Stomach smooth muscle (tissue), 2 donors: ENCODE measurements at regions not wholly inside any gene's neighbourhood (a gene's known extent, or its start where the extent isn't known, plus 50 kb on each side); places are given as distances from the start of the nearest gene placed in this dataset.

Experiments used
- H3K27ac ChIP-seq: one replicate; pipeline ENCODE4 v1.7.0; 2013; ENCODE audit warnings: mild to moderate bottlenecking, low read length, inconsistent platforms
- H3K27me3 ChIP-seq, 2 donors: one replicate each; pipeline ENCODE4 v1.7.0; 2013; ENCODE audit warnings: low read length in 2 of 2; ENCODE audit not compliant: insufficient read depth in 2 of 2, control insufficient read depth in 1 of 2
- H3K36me3 ChIP-seq, 2 donors: one replicate each; pipeline ENCODE4 v1.7.0; 2013; ENCODE audit warnings: low read length in 2 of 2; ENCODE audit not compliant: control insufficient read depth in 2 of 2, insufficient read depth in 2 of 2
- H3K4me1 ChIP-seq: one replicate; pipeline ENCODE4 v1.7.0; 2013; ENCODE audit warnings: low read length; ENCODE audit not compliant: control insufficient read depth, insufficient read depth
- H3K4me3 ChIP-seq, 2 donors: one replicate each; pipeline ENCODE4 v1.7.0; 2013; ENCODE audit warnings: low read length in 2 of 2
- H3K9ac ChIP-seq, 2 donors: one replicate each; pipeline ENCODE4 v1.7.0; 2013; ENCODE audit warnings: low read length in 2 of 2, mild to moderate bottlenecking in 1 of 2
- H3K9me3 ChIP-seq, 2 donors: one replicate each; pipeline ENCODE4 v1.7.0; 2013; ENCODE audit warnings: low read length in 2 of 2; ENCODE audit not compliant: control insufficient read depth in 2 of 2
- donor health status: healthy.
- donor health status: Pancreatic carcinoma.

GRCh38 chr4:15226203-15226602, 201.6 kb upstream of the C1QTNF7 start:
- H3K27me3 ChIP-seq: no peaks in the 10 kb centered on the region
- H3K4me1 ChIP-seq: no peaks in the 10 kb centered on the region
- no peak overlapping the region for H3K9ac ChIP-seq
- H3K36me3 ChIP-seq: no peaks in the 10 kb centered on the region
- H3K9me3 ChIP-seq: no peaks in the 10 kb centered on the region
- H3K4me3 ChIP-seq: no peak overlapping the region
- H3K27ac ChIP-seq: no peak overlapping the region

- H3K4me3 ChIP-seq: no peak overlapping the region
- H3K27me3 ChIP-seq: no peaks in the 10 kb centered on the region
- H3K36me3 ChIP-seq: no peaks in the 10 kb centered on the region
- peaks cover 37% of the 10 kb centered on the region for H3K4me1 ChIP-seq
- no peak overlapping the region for H3K9ac ChIP-seq
- H3K9me3 ChIP-seq: no peaks in the 10 kb centered on the region
- no peak overlapping the region for H3K27ac ChIP-seq
Observed at GRCh38 chr4:15231265-15232091, 196.4 kb upstream of the C1QTNF7 start.

- Histone ChIP-seq H3K36me3 (no peaks in the 10 kb centered on the region), H3K27ac (no peak overlapping the region)
Observed at GRCh38 chr4:15232366-15233263, 195.2 kb upstream of the C1QTNF7 start.

GRCh38 chr4:15233264-15233597, 194.6 kb upstream of the C1QTNF7 start:
- no peaks in the 10 kb centered on the region for H3K36me3 ChIP-seq
- peak overlapping the region in 1 of 2 donors; percentile 30 for H3K4me3 ChIP-seq
- H3K27ac ChIP-seq: no peak overlapping the region
- no peak overlapping the region for H3K9ac ChIP-seq
- no peaks in the 10 kb centered on the region for H3K27me3 ChIP-seq
- H3K4me1 ChIP-seq: peaks cover 37% of the 10 kb centered on the region
- no peaks in the 10 kb centered on the region for H3K9me3 ChIP-seq

More at GRCh38 chr4:15232366-15233263, 195.2 kb upstream of the C1QTNF7 start:
- peak overlapping the region in 1 of 2 donors; percentile 30 for H3K4me3 ChIP-seq
- no peaks in the 10 kb centered on the region for H3K27me3 ChIP-seq
- no peaks in the 10 kb centered on the region for H3K9me3 ChIP-seq
- H3K9ac ChIP-seq: no peak overlapping the region
- peaks cover 37% of the 10 kb centered on the region for H3K4me1 ChIP-seq

- no peaks in the 10 kb centered on the region for H3K36me3 ChIP-seq
- no peak overlapping the region for H3K9ac ChIP-seq
- peaks cover 37% of the 10 kb centered on the region for H3K4me1 ChIP-seq
- H3K4me3 ChIP-seq: no peak overlapping the region
- H3K27me3 ChIP-seq: no peaks in the 10 kb centered on the region
- H3K9me3 ChIP-seq: no peaks in the 10 kb centered on the region
- H3K27ac ChIP-seq: no peak overlapping the region
Observed at GRCh38 chr4:15233626-15234025, 194.2 kb upstream of the C1QTNF7 start.

- Histone ChIP-seq H3K27ac (no peak overlapping the region), H3K9me3 (no peaks in the 10 kb centered on the region), H3K4me1 (peaks cover 42% of the 10 kb centered on the region), H3K27me3 (no peaks in the 10 kb centered on the region), H3K4me3 (no peak overlapping the region), H3K36me3 (no peaks in the 10 kb centered on the region), H3K9ac (no peak overlapping the region)
Observed at GRCh38 chr4:15234116-15234855, 193.5 kb upstream of the C1QTNF7 start.

- Histone ChIP-seq H3K27ac (no peak overlapping the region), H3K4me3 (no peak overlapping the region), H3K9me3 (no peaks in the 10 kb centered on the region), H3K36me3 (no peaks in the 10 kb centered on the region), H3K27me3 (no peaks in the 10 kb centered on the region), H3K9ac (no peak overlapping the region), H3K4me1 (peaks cover 42% of the 10 kb centered on the region)
Observed at GRCh38 chr4:15234856-15235126, 193.0 kb upstream of the C1QTNF7 start.

- no peaks in the 10 kb centered on the region for H3K36me3 ChIP-seq
- no peaks in the 10 kb centered on the region for H3K9me3 ChIP-seq
- no peak overlapping the region for H3K27ac ChIP-seq
- no peak overlapping the region for H3K9ac ChIP-seq
- no peak overlapping the region for H3K4me3 ChIP-seq
- H3K4me1 ChIP-seq: peaks cover 42% of the 10 kb centered on the region
- no peaks in the 10 kb centered on the region for H3K27me3 ChIP-seq
Observed at GRCh38 chr4:15235135-15235534, 192.7 kb upstream of the C1QTNF7 start.

GRCh38 chr4:15237648-15238230, 190.1 kb upstream of the C1QTNF7 start:
- Histone ChIP-seq H3K9ac (no peak overlapping the region), H3K36me3 (no peaks in the 10 kb centered on the region), H3K9me3 (no peaks in the 10 kb centered on the region), H3K4me3 (no peak overlapping the region), H3K27ac (no peak overlapping the region), H3K4me1 (peaks cover 30% of the 10 kb centered on the region), H3K27me3 (no peaks in the 10 kb centered on the region)

- Histone ChIP-seq H3K27ac (no peak overlapping the region), H3K4me3 (no peak overlapping the region), H3K4me1 (peaks cover 21% of the 10 kb centered on the region), H3K9me3 (no peaks in the 10 kb centered on the region), H3K36me3 (no peaks in the 10 kb centered on the region), H3K27me3 (no peaks in the 10 kb centered on the region), H3K9ac (no peak overlapping the region)
Observed at GRCh38 chr4:15238720-15239119, 189.1 kb upstream of the C1QTNF7 start.
